ENCODE measurements at regions not wholly inside any gene's neighbourhood (a gene's known extent, or its start where the extent isn't known, plus 50 kb on each side); places are given as distances from the start of the nearest gene placed in this dataset.

- DNase-seq (ENCODE audit: low spot score) = no peak
- Histone ChIP-seq H3K27ac (no peak overlapping the region), H3K9me3 (no peaks in the 10 kb centered on the region), H3K27me3 (replicated peaks; ENCODE audit: insufficient read depth) (no peaks in the 10 kb centered on the region), H3K36me3 (no peaks in the 10 kb centered on the region), H3K4me1 (replicated peaks) (no peaks in the 10 kb centered on the region), H3K4me3 (no peak overlapping the region)
- WGBS = 100% methylated on average over 5 of the region's 5 CpGs
- intact Hi-C loops (cut with DNase I) = no loop called here
- TF ChIP-seq CTCF (IDR thresholded peaks at IDR 0.05) = no peak
- no peak for TF ChIP-seq POLR2AphosphoS5 (IDR thresholded peaks at IDR 0.05)
- no peak for TF ChIP-seq POLR2A (IDR thresholded peaks at IDR 0.05)
Measured at GRCh38 chr18:56368066-56368465, 270.3 kb downstream of the TXNL1 start.

- DNase-seq (ENCODE audit: low spot score) = no peak
- intact Hi-C loops (cut with DNase I) = no loop called here
- TF ChIP-seq CTCF (IDR thresholded peaks at IDR 0.05) = no peak
- TF ChIP-seq POLR2A (IDR thresholded peaks at IDR 0.05) = no peak
- TF ChIP-seq POLR2AphosphoS5 (IDR thresholded peaks at IDR 0.05) = no peak
- 85% methylated on average over 5 of the region's 5 CpGs for WGBS
- Histone ChIP-seq H3K4me1 (replicated peaks) (no peaks in the 10 kb centered on the region), H3K9me3 (no peaks in the 10 kb centered on the region), H3K4me3 (no peak overlapping the region), H3K27ac (no peak overlapping the region), H3K36me3 (no peaks in the 10 kb centered on the region), H3K27me3 (replicated peaks; ENCODE audit: insufficient read depth) (no peaks in the 10 kb centered on the region)
Measured at GRCh38 chr18:56358608-56359280, 279.6 kb downstream of the TXNL1 start.

GRCh38 chr18:56353663-56354260 is 284.6 kb downstream of the TXNL1 start:
- intact Hi-C loops (cut with DNase I) = no loop called here
- Histone ChIP-seq H3K36me3 (no peaks in the 10 kb centered on the region), H3K4me1 (replicated peaks) (no peaks in the 10 kb centered on the region), H3K27ac (no peak overlapping the region), H3K4me3 (no peak overlapping the region), H3K9me3 (no peaks in the 10 kb centered on the region), H3K27me3 (replicated peaks; ENCODE audit: insufficient read depth) (no peaks in the 10 kb centered on the region)
- WGBS = 94% methylated on average over 2 of the region's 2 CpGs
- DNase-seq (ENCODE audit: low spot score) = no peak
- TF ChIP-seq POLR2A (IDR thresholded peaks at IDR 0.05) (no peak), POLR2AphosphoS5 (IDR thresholded peaks at IDR 0.05) (no peak), CTCF (IDR thresholded peaks at IDR 0.05) (no peak)

GRCh38 chr18:56351911-56352500 is 286.4 kb downstream of the TXNL1 start:
- no peak for TF ChIP-seq POLR2AphosphoS5 (IDR thresholded peaks at IDR 0.05)
- no peak for TF ChIP-seq POLR2A (IDR thresholded peaks at IDR 0.05)
- Histone ChIP-seq H3K4me1 (replicated peaks) (no peaks in the 10 kb centered on the region), H3K9me3 (no peaks in the 10 kb centered on the region), H3K36me3 (no peaks in the 10 kb centered on the region), H3K27me3 (replicated peaks; ENCODE audit: insufficient read depth) (no peaks in the 10 kb centered on the region), H3K27ac (no peak overlapping the region), H3K4me3 (no peak overlapping the region)
- intact Hi-C loops (cut with DNase I) = no loop called here
- DNase-seq (ENCODE audit: low spot score) = no peak
- WGBS = 89% methylated on average over 6 of the region's 6 CpGs

GRCh38 chr18:56337507-56337906 is 300.9 kb downstream of the TXNL1 start:
- 82% methylated on average over 4 of the region's 4 CpGs for WGBS
- H3K4me1 ChIP-seq (replicated peaks) = no peaks in the 10 kb centered on the region
- DNase-seq (ENCODE audit: low spot score) = no peak
- H3K27me3 ChIP-seq (replicated peaks; ENCODE audit: insufficient read depth) = no peaks in the 10 kb centered on the region
- no peaks in the 10 kb centered on the region for H3K36me3 ChIP-seq
- no peak overlapping the region for H3K4me3 ChIP-seq
- H3K9me3 ChIP-seq = no peaks in the 10 kb centered on the region
- TF ChIP-seq CTCF (IDR thresholded peaks at IDR 0.05) (no peak), POLR2A (IDR thresholded peaks at IDR 0.05) (no peak), POLR2AphosphoS5 (IDR thresholded peaks at IDR 0.05) (no peak)
- no peak overlapping the region for H3K27ac ChIP-seq
- intact Hi-C loops (cut with DNase I) = no loop called here

Data from prostate gland (tissue), 2 donors.